DOHH2 (cell line): ENCODE measurements at regions not wholly inside any gene's neighbourhood (a gene's known extent, or its start where the extent isn't known, plus 50 kb on each side); places are given as distances from the start of the nearest gene placed in this dataset.

ENCODE experiments used
- EZH2phosphoT487 ChIP-seq: fragments of 200-600 bp; sonication (generic); IDR thresholded peaks from 2 replicates; pipeline ENCODE4 v1.6.1; 2017; ENCODE audit warnings: borderline replicate concordance, mild to moderate bottlenecking, antibody characterized with exemption, low read length, moderate library complexity, mixed read lengths
- TF ChIP-seq, protein P1 (sequence below): fragments of 200-600 bp; sonication (generic); IDR thresholded peaks from one replicate; pipeline ENCODE4 v1.5.1; 2014; ENCODE audit warnings: antibody characterized with exemption, mild to moderate bottlenecking, low read depth, low read length; ENCODE audit not compliant: poor library complexity, severe bottlenecking

DNA sequence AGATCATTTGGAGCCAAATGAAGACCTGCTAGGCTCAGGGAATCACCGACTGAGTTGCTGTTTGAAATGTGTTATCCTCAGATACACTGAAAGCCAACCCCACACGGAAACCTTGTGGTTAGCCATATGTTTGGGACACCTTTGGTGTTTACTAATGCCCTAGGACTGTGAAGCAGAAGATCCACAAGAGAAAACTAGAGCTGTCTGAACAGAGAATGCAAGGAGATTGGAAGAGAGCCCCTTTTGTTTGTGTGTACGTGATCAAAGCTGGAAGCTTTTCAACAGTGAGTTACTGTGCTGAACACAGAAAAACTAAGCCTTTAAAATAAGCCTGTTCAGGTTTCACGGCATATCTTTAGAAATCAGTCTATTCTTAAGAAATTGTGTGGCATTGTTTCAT lies 908.2 kb upstream of the ADGRL2 start:
- TF ChIP-seq, protein P1, sequence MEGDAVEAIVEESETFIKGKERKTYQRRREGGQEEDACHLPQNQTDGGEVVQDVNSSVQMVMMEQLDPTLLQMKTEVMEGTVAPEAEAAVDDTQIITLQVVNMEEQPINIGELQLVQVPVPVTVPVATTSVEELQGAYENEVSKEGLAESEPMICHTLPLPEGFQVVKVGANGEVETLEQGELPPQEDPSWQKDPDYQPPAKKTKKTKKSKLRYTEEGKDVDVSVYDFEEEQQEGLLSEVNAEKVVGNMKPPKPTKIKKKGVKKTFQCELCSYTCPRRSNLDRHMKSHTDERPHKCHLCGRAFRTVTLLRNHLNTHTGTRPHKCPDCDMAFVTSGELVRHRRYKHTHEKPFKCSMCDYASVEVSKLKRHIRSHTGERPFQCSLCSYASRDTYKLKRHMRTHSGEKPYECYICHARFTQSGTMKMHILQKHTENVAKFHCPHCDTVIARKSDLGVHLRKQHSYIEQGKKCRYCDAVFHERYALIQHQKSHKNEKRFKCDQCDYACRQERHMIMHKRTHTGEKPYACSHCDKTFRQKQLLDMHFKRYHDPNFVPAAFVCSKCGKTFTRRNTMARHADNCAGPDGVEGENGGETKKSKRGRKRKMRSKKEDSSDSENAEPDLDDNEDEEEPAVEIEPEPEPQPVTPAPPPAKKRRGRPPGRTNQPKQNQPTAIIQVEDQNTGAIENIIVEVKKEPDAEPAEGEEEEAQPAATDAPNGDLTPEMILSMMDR, result no peak
- no peak for TF ChIP-seq EZH2phosphoT487
